Natural killer cell (primary cell): ENCODE measurements at regions not wholly inside any gene's neighbourhood (a gene's known extent, or its start where the extent isn't known, plus 50 kb on each side); places are given as distances from the start of the nearest gene placed in this dataset.

ENCODE experiments used
- ATAC-seq, 3 donors: fragments of 150-1000 bp in 2 of 3; fragments of 200-7000 bp in 1 of 3; cut with Tn5 transposase; 1 replicate in 1 of 3; 2 replicates in 2 of 3; pipeline ENCODE4 v1.10.0; 2021; ENCODE audit warnings: mild to moderate bottlenecking in 2 of 3, moderate library complexity in 2 of 3
- DNase-seq, 2 donors: peaks; one replicate each; pipeline versions ENCODE4 v3.0.0 to v3.0.0-alpha.2; 2013 to 2021; ENCODE audit warnings: mixed read lengths in 1 of 2
- H3K27ac ChIP-seq: one replicate; pipeline ENCODE4 v1.5.1; 2013; ENCODE audit warnings: mild to moderate bottlenecking, low read length
- H3K27me3 ChIP-seq: one replicate; pipeline ENCODE4 v1.6.1; 2013; ENCODE audit warnings: low read length; ENCODE audit not compliant: control insufficient read depth, insufficient read depth
- H3K36me3 ChIP-seq: one replicate; pipeline ENCODE4 v1.6.1; 2013; ENCODE audit warnings: low read length; ENCODE audit not compliant: control insufficient read depth, insufficient read depth
- H3K4me1 ChIP-seq: one replicate; pipeline ENCODE4 v1.6.1; 2013; ENCODE audit warnings: low read length; ENCODE audit not compliant: control insufficient read depth, insufficient read depth
- H3K4me3 ChIP-seq: one replicate; pipeline ENCODE4 v1.5.1; 2013; ENCODE audit warnings: low read length
- H3K9me3 ChIP-seq: one replicate; pipeline ENCODE4 v1.6.1; 2013; ENCODE audit warnings: low read length; ENCODE audit not compliant: control insufficient read depth, insufficient read depth
- H3K27ac Mint-ChIP-seq, 2 donors: one replicate each; pipeline ENCODE4 v1.8.0; 2022; ENCODE audit warnings: mild to moderate bottlenecking in 2 of 2, mixed read lengths in 2 of 2, moderate library complexity in 1 of 2
- H3K27me3 Mint-ChIP-seq, 2 donors: one replicate each; pipeline ENCODE4 v1.8.0; 2022; ENCODE audit warnings: low read depth in 2 of 2, mixed read lengths in 2 of 2
- H3K36me3 Mint-ChIP-seq: one replicate; pipeline ENCODE4 v1.8.0; 2022; ENCODE audit warnings: mixed read lengths
- H3K4me1 Mint-ChIP-seq, 2 donors: one replicate each; pipeline ENCODE4 v1.8.0; 2022; ENCODE audit warnings: mixed read lengths in 2 of 2
- H3K4me3 Mint-ChIP-seq: one replicate; pipeline ENCODE4 v1.8.0; 2022; ENCODE audit warnings: mild to moderate bottlenecking, moderate library complexity, mixed read lengths
- H3K9me3 Mint-ChIP-seq, 2 donors: one replicate each; pipeline ENCODE4 v1.8.0; 2022; ENCODE audit warnings: mixed read lengths in 2 of 2
- CTCF ChIP-seq: fragments of 200-600 bp; IDR thresholded peaks from one replicate; pipeline ENCODE4 v1.8.0; 2022; ENCODE audit warnings: antibody characterized with exemption
- WGBS: methylation state at CpG from one replicate; pipeline ENCODE4 v1.1.7; 2013; ENCODE audit warnings: missing lambda C conversion rate; ENCODE audit not compliant: insufficient coverage; 5-methylcytosine and 5-hydroxymethylcytosine counted together
- intact Hi-C: fragments of 100-400 bp; cut with micrococcal nuclease; formaldehyde crosslinking; loops from one replicate; pipeline ENCODE4 v1.14.2; 2022

GRCh38 chr7:109735881-109736280 lies 1166.2 kb downstream of the DNAJB9 start:
- ATAC-seq (no peak), DNase-seq (no peak)
- no peaks in the 10 kb centered on the region for H3K36me3 Mint-ChIP-seq
- TF ChIP-seq CTCF = no peak
- no peak overlapping the region for H3K27ac ChIP-seq
- H3K9me3 Mint-ChIP-seq = peaks cover 10 to 15% of the 10 kb centered on the region in 2 donors
- 91% methylated on average over 4 of the region's 5 CpGs for WGBS
- H3K27ac Mint-ChIP-seq = no peak overlapping the region
- H3K36me3 ChIP-seq = no peaks in the 10 kb centered on the region
- intact Hi-C loops = no loop called here
- H3K27me3 ChIP-seq = no peaks in the 10 kb centered on the region
- no peaks in the 10 kb centered on the region for H3K27me3 Mint-ChIP-seq
- H3K4me3 Mint-ChIP-seq = no peak overlapping the region
- H3K4me1 ChIP-seq = no peaks in the 10 kb centered on the region
- H3K9me3 ChIP-seq = no peaks in the 10 kb centered on the region
- no peaks in the 10 kb centered on the region for H3K4me1 Mint-ChIP-seq
- no peak overlapping the region for H3K4me3 ChIP-seq

- H3K27ac Mint-ChIP-seq = no peak overlapping the region
- H3K4me3 Mint-ChIP-seq = no peak overlapping the region
- Histone ChIP-seq H3K9me3 (no peaks in the 10 kb centered on the region), H3K27ac (no peak overlapping the region), H3K27me3 (no peaks in the 10 kb centered on the region), H3K4me3 (no peak overlapping the region), H3K36me3 (no peaks in the 10 kb centered on the region), H3K4me1 (no peaks in the 10 kb centered on the region)
- ATAC-seq = no peak
- intact Hi-C loops = no loop called here
- no peaks in the 10 kb centered on the region for H3K27me3 Mint-ChIP-seq
- peaks cover 5 to 6% of the 10 kb centered on the region in 2 donors for H3K9me3 Mint-ChIP-seq
- 65% methylated on average over 4 of the region's 4 CpGs for WGBS
- no peak for DNase-seq
- no peak for TF ChIP-seq CTCF
- H3K4me1 Mint-ChIP-seq = no peaks in the 10 kb centered on the region
- H3K36me3 Mint-ChIP-seq = no peaks in the 10 kb centered on the region
Measured at GRCh38 chr7:109745677-109746410, 1176.2 kb downstream of the DNAJB9 start.

- Mint-ChIP-seq H3K9me3 (peaks cover 2 to 7% of the 10 kb centered on the region in 2 donors), H3K27ac (no peak overlapping the region), H3K36me3 (no peaks in the 10 kb centered on the region), H3K4me3 (no peak overlapping the region), H3K4me1 (no peaks in the 10 kb centered on the region), H3K27me3 (no peaks in the 10 kb centered on the region)
- no peak for ATAC-seq
- no peaks in the 10 kb centered on the region for H3K36me3 ChIP-seq
- H3K4me3 ChIP-seq = no peak overlapping the region
- H3K27ac ChIP-seq = no peak overlapping the region
- H3K4me1 ChIP-seq = no peaks in the 10 kb centered on the region
- WGBS = 92% methylated on average over 3 of the region's 4 CpGs
- H3K27me3 ChIP-seq = no peaks in the 10 kb centered on the region
- H3K9me3 ChIP-seq = no peaks in the 10 kb centered on the region
- no peak for DNase-seq
- no peak for TF ChIP-seq CTCF
- intact Hi-C loops = no loop called here
Measured at GRCh38 chr7:109751241-109751640, 1181.6 kb downstream of the DNAJB9 start.

GRCh38 chr7:109752068-109752467 lies 1182.4 kb downstream of the DNAJB9 start:
- H3K27me3 ChIP-seq = no peaks in the 10 kb centered on the region
- no peaks in the 10 kb centered on the region for H3K9me3 ChIP-seq
- Mint-ChIP-seq H3K4me3 (no peak overlapping the region), H3K27me3 (no peaks in the 10 kb centered on the region), H3K9me3 (peaks cover 4 to 7% of the 10 kb centered on the region in 2 donors), H3K27ac (no peak overlapping the region), H3K4me1 (no peaks in the 10 kb centered on the region), H3K36me3 (no peaks in the 10 kb centered on the region)
- TF ChIP-seq CTCF = no peak
- H3K4me3 ChIP-seq = no peak overlapping the region
- intact Hi-C loops = no loop called here
- DNase-seq = no peak
- ATAC-seq = no peak
- H3K36me3 ChIP-seq = no peaks in the 10 kb centered on the region
- H3K4me1 ChIP-seq = no peaks in the 10 kb centered on the region
- WGBS = 83% methylated on average over 3 of the region's 4 CpGs
- no peak overlapping the region for H3K27ac ChIP-seq
